Activated CD4-positive, alpha-beta T cell treated with anti-CD3 and anti-CD28 coated beads, Interleukin-10, Interleukin-2, amounts not matched to agents 100 ng/mL and 50 ng/mL, durations not matched to agents 16 hours and 8 hours (primary cell): ENCODE measurements at regions not wholly inside any gene's neighbourhood (a gene's known extent, or its start where the extent isn't known, plus 50 kb on each side); places are given as distances from the start of the nearest gene placed in this dataset.

Experiments
- DNase-seq: peaks from one replicate; pipeline ENCODE4 v3.0.0-alpha.2; 2020

GRCh38 chr6:90463359-90463758 lies 123.5 kb downstream of the MAP3K7 start:
- peak; percentile 74 for DNase-seq

GRCh38 chr6:90462102-90462501 lies 124.8 kb downstream of the MAP3K7 start:
- DNase-seq: peak; percentile 53

GRCh38 chr6:90461383-90461782 lies 125.5 kb downstream of the MAP3K7 start:
- DNase-seq: no peak

- DNase-seq: peak; percentile 59
These were observed 126.8 kb downstream of the MAP3K7 start for GRCh38 chr6:90460051-90460450.

GRCh38 chr6:90459225-90459758 lies 127.6 kb downstream of the MAP3K7 start:
- no peak for DNase-seq

- DNase-seq: peak; percentile 93
These were observed 128.3 kb downstream of the MAP3K7 start for GRCh38 chr6:90458353-90459224.

- no peak for DNase-seq
These were observed 129.0 kb downstream of the MAP3K7 start for GRCh38 chr6:90457867-90458259.

- DNase-seq: peak; percentile 58
These were observed 129.6 kb downstream of the MAP3K7 start for GRCh38 chr6:90456997-90457866.

GRCh38 chr6:90456001-90456400 lies 130.9 kb downstream of the MAP3K7 start:
- DNase-seq: no peak

GRCh38 chr6:90454836-90455427 lies 131.9 kb downstream of the MAP3K7 start:
- no peak for DNase-seq

GRCh38 chr6:90450268-90450953 lies 136.5 kb downstream of the MAP3K7 start:
- no peak for DNase-seq

GRCh38 chr6:90449311-90449710 lies 137.6 kb downstream of the MAP3K7 start:
- DNase-seq: no peak

GRCh38 chr6:90448836-90449235 lies 138.0 kb downstream of the MAP3K7 start:
- no peak for DNase-seq

GRCh38 chr6:90446164-90446563 lies 140.7 kb downstream of the MAP3K7 start:
- no peak for DNase-seq

GRCh38 chr6:90445533-90446108 lies 141.3 kb downstream of the MAP3K7 start:
- no peak for DNase-seq

GRCh38 chr6:90444160-90444714 lies 142.6 kb downstream of the MAP3K7 start:
- DNase-seq: no peak

- no peak for DNase-seq
These were observed 144.5 kb downstream of the MAP3K7 start for GRCh38 chr6:90442366-90442765.

- no peak for DNase-seq
These were observed 144.1 kb upstream of the BACH2 start for GRCh38 chr6:90440586-90441283.

GRCh38 chr6:90439586-90439985 lies 142.9 kb upstream of the BACH2 start:
- DNase-seq: no peak

- no peak for DNase-seq
These were observed 139.8 kb upstream of the BACH2 start for GRCh38 chr6:90436403-90436802.

- no peak for DNase-seq
These were observed 138.7 kb upstream of the BACH2 start for GRCh38 chr6:90435207-90435899.
